HEK293T (cell line): ENCODE measurements at regions not wholly inside any gene's neighbourhood (a gene's known extent, or its start where the extent isn't known, plus 50 kb on each side); places are given as distances from the start of the nearest gene placed in this dataset.

Source experiments
- CTCF ChIA-PET: fragments of 350-600 bp; formaldehyde crosslinking; extraction: SDS; loops from one replicate; lab custom pipeline; 2021; ENCODE audit warnings: antibody characterized with exemption, inconsistent platforms; lab: Yijun Ruan, JAX
- POLR2A ChIA-PET: fragments of 350-600 bp; formaldehyde crosslinking; extraction: SDS; loops from one replicate; lab custom pipeline; 2020; ENCODE audit warnings: antibody characterized with exemption, inconsistent platforms; lab: Yijun Ruan, JAX
- DNase-seq: peaks from one replicate; pipeline ENCODE4 v3.0.0; 2012; ENCODE audit warnings: mixed read lengths; ENCODE audit errors: extremely low spot score
- ARNT ChIP-seq: fragments of 450-650 bp; IDR thresholded peaks from 2 replicates; pipeline ENCODE4 v1.6.1; 2017; ENCODE audit warnings: mild to moderate bottlenecking
- BHLHE40 ChIP-seq: fragments of 450-650 bp; IDR thresholded peaks from 2 replicates; pipeline ENCODE4 v1.6.1; 2016; ENCODE audit warnings: mild to moderate bottlenecking, moderate library complexity, borderline replicate concordance
- CTBP1 ChIP-seq: fragments of 450-650 bp; IDR thresholded peaks from 2 replicates; pipeline ENCODE4 v1.6.1; 2016; ENCODE audit warnings: borderline replicate concordance
- ELF4 ChIP-seq: fragments of 450-650 bp; IDR thresholded peaks from 2 replicates; pipeline ENCODE4 v1.6.1; 2017; ENCODE audit warnings: antibody characterized with exemption
- FOXA1 ChIP-seq: fragments of 450-650 bp; IDR thresholded peaks from 2 replicates; pipeline ENCODE4 v1.6.1; 2016; ENCODE audit warnings: mild to moderate bottlenecking
- FOXK2 ChIP-seq: fragments of 450-650 bp; IDR thresholded peaks from 2 replicates; pipeline ENCODE4 v1.6.1; 2016; ENCODE audit warnings: mild to moderate bottlenecking
- FOXM1 ChIP-seq: fragments of 450-650 bp; IDR thresholded peaks from 2 replicates; pipeline ENCODE4 v1.6.1; 2017; ENCODE audit warnings: mild to moderate bottlenecking, borderline replicate concordance
- HDGF ChIP-seq: fragments of 450-650 bp; IDR thresholded peaks from 2 replicates; pipeline ENCODE4 v1.6.1; 2017; ENCODE audit warnings: antibody characterized with exemption, borderline replicate concordance
- L3MBTL2 ChIP-seq: fragments of 450-650 bp; conservative IDR thresholded peaks from 2 replicates; pipeline ENCODE4 v1.6.1; 2016; ENCODE audit warnings: mild to moderate bottlenecking
- LEF1 ChIP-seq: fragments of 450-650 bp; IDR thresholded peaks from 2 replicates; pipeline ENCODE4 v1.6.1; 2017; ENCODE audit warnings: mild to moderate bottlenecking, borderline replicate concordance
- NFRKB ChIP-seq: fragments of 450-650 bp; IDR thresholded peaks from 2 replicates; pipeline ENCODE4 v1.6.1; 2016; ENCODE audit warnings: mild to moderate bottlenecking, moderate library complexity
- PKNOX1 ChIP-seq: fragments of 450-650 bp; IDR thresholded peaks from 2 replicates; pipeline ENCODE4 v1.6.1; 2016
- SP1 ChIP-seq: fragments of 450-650 bp; IDR thresholded peaks from 2 replicates; pipeline ENCODE4 v1.6.1; 2017
- SUZ12 ChIP-seq: fragments of 450-650 bp; IDR thresholded peaks from 2 replicates; pipeline ENCODE4 v1.6.1; 2016; ENCODE audit warnings: mild to moderate bottlenecking
- TARDBP ChIP-seq: fragments of 450-650 bp; IDR thresholded peaks from 2 replicates; pipeline ENCODE4 v1.6.1; 2016
- ZNF384 ChIP-seq: fragments of 450-650 bp; IDR thresholded peaks from 2 replicates; pipeline ENCODE4 v1.6.1; 2016

- DNase-seq: no peak
- POLR2A ChIA-PET: no interaction called here
- CTCF ChIA-PET: no interaction called here
- TF ChIP-seq ZNF384: no peak
- TF ChIP-seq SUZ12: no peak
- TF ChIP-seq ARNT: no peak
- TF ChIP-seq HDGF: no peak
- no peak for TF ChIP-seq FOXM1
- TF ChIP-seq FOXA1: no peak
- TF ChIP-seq BHLHE40: no peak
- TF ChIP-seq LEF1: no peak
- no peak for TF ChIP-seq NFRKB
- TF ChIP-seq PKNOX1: no peak
- TF ChIP-seq TARDBP: no peak
- TF ChIP-seq ELF4: no peak
- TF ChIP-seq L3MBTL2: no peak
- no peak for TF ChIP-seq CTBP1
Observed at GRCh38 chr4:159484864-159485263, 382.0 kb downstream of the RAPGEF2 start.

GRCh38 chr4:159487284-159487747, 384.4 kb downstream of the RAPGEF2 start:
- no peak for TF ChIP-seq FOXK2
- no peak for TF ChIP-seq CTBP1
- no peak for TF ChIP-seq ELF4
- no peak for TF ChIP-seq TARDBP
- TF ChIP-seq PKNOX1: no peak
- TF ChIP-seq SUZ12: no peak
- no peak for TF ChIP-seq BHLHE40
- TF ChIP-seq SP1: no peak
- TF ChIP-seq LEF1: no peak
- no peak for TF ChIP-seq L3MBTL2
- no peak for TF ChIP-seq ZNF384
- TF ChIP-seq NFRKB: no peak
- TF ChIP-seq HDGF: no peak
- TF ChIP-seq FOXA1: no peak
- ChIA-PET POLR2A (no interaction called here), CTCF (interaction anchor here (0.6 to 1.2 kb wide), 5 partner anchors 18 to 1767 kb away, joined by 3 to 4 read pairs (median 3); no protein-coding TSS in a partner anchor)
- peak; percentile 73 for DNase-seq

- TF ChIP-seq LEF1: no peak
- TF ChIP-seq ELF4: no peak
- TF ChIP-seq NFRKB: no peak
- no peak for TF ChIP-seq ARNT
- no peak for TF ChIP-seq PKNOX1
- no peak for TF ChIP-seq FOXA1
- no peak for TF ChIP-seq SP1
- no peak for TF ChIP-seq FOXM1
- no peak for TF ChIP-seq ZNF384
- TF ChIP-seq HDGF: no peak
- TF ChIP-seq SUZ12: no peak
- no peak for TF ChIP-seq BHLHE40
- TF ChIP-seq TARDBP: no peak
- no peak for TF ChIP-seq CTBP1
- no peak for TF ChIP-seq FOXK2
- no peak for TF ChIP-seq L3MBTL2
- no peak for DNase-seq
- ChIA-PET CTCF (interaction anchor here (0.8 kb wide), 1 partner anchor 468 kb away, joined by 3 read pairs; no protein-coding TSS in a partner anchor), POLR2A (no interaction called here)
Observed at GRCh38 chr4:159489646-159490045, 386.8 kb downstream of the RAPGEF2 start.

- DNase-seq: no peak
- no peak for TF ChIP-seq PKNOX1
- TF ChIP-seq NFRKB: no peak
- TF ChIP-seq FOXA1: no peak
- TF ChIP-seq FOXK2: no peak
- TF ChIP-seq FOXM1: no peak
- no peak for TF ChIP-seq SUZ12
- TF ChIP-seq BHLHE40: no peak
- TF ChIP-seq ARNT: no peak
- no peak for TF ChIP-seq SP1
- no peak for TF ChIP-seq ELF4
- no peak for TF ChIP-seq L3MBTL2
- no peak for TF ChIP-seq LEF1
- TF ChIP-seq HDGF: no peak
- TF ChIP-seq ZNF384: no peak
- TF ChIP-seq CTBP1: no peak
- TF ChIP-seq TARDBP: no peak
- ChIA-PET CTCF (no interaction called here), POLR2A (no interaction called here)
Observed at GRCh38 chr4:159495515-159496236, 392.8 kb downstream of the RAPGEF2 start.

- CTCF ChIA-PET: no interaction called here
- TF ChIP-seq LEF1: no peak
- no peak for TF ChIP-seq ZNF384
- TF ChIP-seq BHLHE40: no peak
- TF ChIP-seq SUZ12: no peak
- TF ChIP-seq PKNOX1: no peak
- no peak for TF ChIP-seq HDGF
- no peak for TF ChIP-seq ARNT
- TF ChIP-seq FOXA1: no peak
- no peak for TF ChIP-seq SP1
- no peak for TF ChIP-seq TARDBP
- no peak for TF ChIP-seq CTBP1
- POLR2A ChIA-PET: no interaction called here
- DNase-seq: no peak
Observed at GRCh38 chr4:159496248-159496647, 393.4 kb downstream of the RAPGEF2 start.
